ENCODE measurements at regions not wholly inside any gene's neighbourhood (a gene's known extent, or its start where the extent isn't known, plus 50 kb on each side); places are given as distances from the start of the nearest gene placed in this dataset.
"Not testable (repeated sequence)": the region's sequence is repeated elsewhere in the genome, so short reads cannot be mapped to it uniquely, and the experiment has no call there.

- no peak for DNase-seq
These were observed 506.2 kb upstream of the IL12A start for GRCh38 chr3:159482241-159482993.

- no peak for DNase-seq
These were observed 505.7 kb upstream of the IL12A start for GRCh38 chr3:159482994-159483367.

GRCh38 chr3:159486580-159486979, 502.1 kb upstream of the IL12A start:
- no peak for DNase-seq

GRCh38 chr3:159487304-159487703, 501.3 kb upstream of the IL12A start:
- DNase-seq: no peak

GRCh38 chr3:159488602-159489001, 500.0 kb upstream of the IL12A start:
- DNase-seq: peak; percentile 90

- no peak for DNase-seq
These were observed 491.3 kb upstream of the IL12A start for GRCh38 chr3:159497361-159497760.

- no peak for DNase-seq
These were observed 489.4 kb upstream of the IL12A start for GRCh38 chr3:159499031-159499793.

GRCh38 chr3:159501029-159501428, 487.6 kb upstream of the IL12A start:
- DNase-seq: no peak

- DNase-seq: no peak
These were observed 485.6 kb upstream of the IL12A start for GRCh38 chr3:159502986-159503385.

- not testable (repeated sequence) for DNase-seq
These were observed 477.6 kb upstream of the IL12A start for GRCh38 chr3:159510988-159511387.

GRCh38 chr3:159513444-159513843, 475.2 kb upstream of the IL12A start:
- DNase-seq: no peak

GRCh38 chr3:159513867-159514380, 474.7 kb upstream of the IL12A start:
- no peak for DNase-seq

GRCh38 chr3:159517105-159517504, 471.5 kb upstream of the IL12A start:
- DNase-seq: no peak

- no peak for DNase-seq
These were observed 468.0 kb upstream of the IL12A start for GRCh38 chr3:159520638-159521037.

GRCh38 chr3:159522276-159522675, 466.4 kb upstream of the IL12A start:
- DNase-seq: no peak

GRCh38 chr3:159528251-159528895, 460.3 kb upstream of the IL12A start:
- DNase-seq: no peak

GRCh38 chr3:159532577-159532976, 456.1 kb upstream of the IL12A start:
- DNase-seq: no peak

GRCh38 chr3:159534496-159534895, 454.1 kb upstream of the IL12A start:
- no peak for DNase-seq

GRCh38 chr3:159536876-159537275, 451.8 kb upstream of the IL12A start:
- DNase-seq: no peak

GRCh38 chr3:159538507-159538906, 450.1 kb upstream of the IL12A start:
- no peak for DNase-seq

- DNase-seq: no peak
These were observed 447.6 kb upstream of the IL12A start for GRCh38 chr3:159540882-159541495.

- no peak for DNase-seq
These were observed 439.8 kb upstream of the IL12A start for GRCh38 chr3:159548675-159549335.

GRCh38 chr3:159555205-159555604, 433.4 kb upstream of the IL12A start:
- DNase-seq: no peak
